NT2/D1 (cell line): ENCODE measurements at regions not wholly inside any gene's neighbourhood (a gene's known extent, or its start where the extent isn't known, plus 50 kb on each side); places are given as distances from the start of the nearest gene placed in this dataset.

Source experiments
- SUZ12 ChIP-seq: IDR thresholded peaks from 2 replicates; pipeline ENCODE4 v1.6.1; 2011; ENCODE audit not compliant: insufficient read length, insufficient read depth; ENCODE audit errors: extremely low read depth
- YY1 ChIP-seq: IDR thresholded peaks from 2 replicates; pipeline ENCODE4 v1.6.1; 2011; ENCODE audit not compliant: insufficient read length, insufficient read depth
- ZNF274 ChIP-seq: IDR thresholded peaks from 2 replicates; pipeline ENCODE4 v1.6.1; 2011; ENCODE audit warnings: mild to moderate bottlenecking, low read depth, low read length

GRCh38 chr10:59096631-59097030, 79.8 kb upstream of the PHYHIPL start:
- TF ChIP-seq ZNF274: no peak
- no peak for TF ChIP-seq YY1
- TF ChIP-seq SUZ12: no peak
